Psoas muscle (tissue), 7 donors: ENCODE measurements at regions not wholly inside any gene's neighbourhood (a gene's known extent, or its start where the extent isn't known, plus 50 kb on each side); places are given as distances from the start of the nearest gene placed in this dataset.

Source experiments
- ATAC-seq, 4 donors: fragments of 200-7000 bp; cut with Tn5 transposase; one replicate each; pipeline ENCODE4 v1.9.1; 2020; ENCODE audit warnings: moderate library complexity in 3 of 4, mild to moderate bottlenecking in 2 of 4
- DNase-seq, 2 donors: peaks; one replicate each; pipeline ENCODE4 v3.0.0-alpha.2; 2020
- H3K27ac ChIP-seq: fragments of 200-600 bp; one replicate; pipeline ENCODE4 v1.8.0; 2022
- H3K27me3 ChIP-seq, 3 donors: fragments of 200-600 bp in 1 of 3; one replicate each; pipeline versions ENCODE4 v1.6.1 to v1.8.0; 2013 to 2022; ENCODE audit warnings: low read length in 2 of 3, mild to moderate bottlenecking in 2 of 3, moderate library complexity in 1 of 3; ENCODE audit not compliant: insufficient read depth in 3 of 3
- H3K36me3 ChIP-seq, 2 donors: fragments of 200-600 bp in 1 of 2; one replicate each; pipeline versions ENCODE4 v1.6.1 to v1.8.0; 2013 to 2022; ENCODE audit warnings: low read depth in 1 of 2, mild to moderate bottlenecking in 1 of 2, moderate library complexity in 1 of 2; ENCODE audit not compliant: insufficient read depth in 1 of 2
- H3K4me1 ChIP-seq: fragments of 200-600 bp; one replicate; pipeline ENCODE4 v1.8.0; 2022
- H3K4me3 ChIP-seq: fragments of 200-600 bp; one replicate; pipeline ENCODE4 v1.8.0; 2022; ENCODE audit warnings: mild to moderate bottlenecking
- H3K9me3 ChIP-seq: fragments of 200-600 bp; one replicate; pipeline ENCODE4 v1.8.0; 2022
- CTCF ChIP-seq: fragments of 200-600 bp; IDR thresholded peaks from one replicate; pipeline ENCODE4 v1.8.0; 2022; ENCODE audit warnings: antibody characterized with exemption
- WGBS, 3 donors: extraction: QIAGEN DNeasy Blood & Tissue Kit; methylation state at CpG; one replicate each; pipeline versions ENCODE4 v1.1.6 to v1.1.7; 2013; 5-methylcytosine and 5-hydroxymethylcytosine counted together
- intact Hi-C, 2 donors: fragments of 100-400 bp; cut with DNase I; formaldehyde crosslinking; loops; one replicate each; pipeline versions ENCODE4 v1.11.0 to v1.14.2; 2022
- donor health status: healthy with polysubstance abuse.
- donor health status: DM: no; HTN: no; CAD: no; lungs with moderate emphysema.
- donor health status: Bipolar disorder and iron deficiency.
- donor health status: healthy.
- donor health status: DM: yes; HTN: yes; CAD: no.
- donor health status: DM: no; HTN: no; CAD: no.
- donor health status: DM: yes; HTN: yes; CAD: no.

DNA sequence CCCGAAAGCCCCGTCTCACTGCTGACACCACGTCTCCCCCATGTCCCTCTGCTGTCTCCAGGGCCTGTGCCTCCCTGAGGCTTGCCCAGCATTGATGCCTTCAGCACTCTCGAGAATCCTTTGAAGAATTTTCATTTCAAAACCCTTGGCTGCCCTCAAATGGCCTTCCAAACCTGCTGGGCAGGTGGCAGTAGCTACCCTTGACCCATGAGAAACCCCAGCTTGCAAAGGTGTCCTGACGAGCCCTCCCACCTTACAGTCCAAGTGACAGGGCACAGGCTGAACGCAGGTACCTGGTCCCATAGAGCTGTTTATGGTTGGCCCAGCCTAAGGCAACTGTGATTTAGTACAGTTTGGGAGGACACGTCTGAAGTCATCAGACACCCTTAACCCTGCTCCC lies 97.2 kb upstream of the SPIN1 start:
- H3K27ac ChIP-seq = no peak overlapping the region
- intact Hi-C loops = no loop called here
- ATAC-seq = no peak
- TF ChIP-seq CTCF = no peak
- H3K9me3 ChIP-seq = no peaks in the 10 kb centered on the region
- DNase-seq = no peak
- no peaks in the 10 kb centered on the region for H3K4me1 ChIP-seq
- H3K4me3 ChIP-seq = no peak overlapping the region
- 83 to 92% (median 87%) methylated on average over 7 of the region's 7 CpGs for WGBS, 3 donors
- H3K36me3 ChIP-seq = no peaks in the 10 kb centered on the region
- H3K27me3 ChIP-seq = no peaks in the 10 kb centered on the region

DNA sequence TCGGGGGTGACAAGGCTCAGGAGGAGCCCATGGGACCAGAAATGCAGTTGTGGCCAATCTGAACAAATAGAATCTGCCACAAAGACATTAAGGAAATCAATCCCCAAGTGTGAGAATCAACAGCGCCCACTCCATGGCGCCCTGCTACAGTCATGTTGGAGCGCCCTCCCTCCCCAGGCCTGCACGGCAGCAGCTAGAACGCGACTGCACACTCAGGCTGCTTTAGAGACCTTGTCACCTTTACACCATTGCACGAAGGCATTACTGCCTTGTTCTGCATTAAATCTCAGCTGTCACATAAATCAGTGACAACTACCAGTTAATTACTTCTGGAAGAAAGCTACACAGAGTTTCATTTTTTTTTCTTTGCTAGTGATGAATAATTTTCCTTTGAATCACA lies 98.7 kb upstream of the SPIN1 start:
- ATAC-seq (no peak), DNase-seq (no peak)
- intact Hi-C loops = no loop called here
- Histone ChIP-seq H3K27me3 (no peaks in the 10 kb centered on the region), H3K27ac (no peak overlapping the region), H3K4me3 (no peak overlapping the region), H3K36me3 (no peaks in the 10 kb centered on the region), H3K4me1 (no peaks in the 10 kb centered on the region), H3K9me3 (no peaks in the 10 kb centered on the region)
- 76 to 80% (median 80%) methylated on average over 8 of the region's 8 CpGs for WGBS, 3 donors
- TF ChIP-seq CTCF = no peak

DNA sequence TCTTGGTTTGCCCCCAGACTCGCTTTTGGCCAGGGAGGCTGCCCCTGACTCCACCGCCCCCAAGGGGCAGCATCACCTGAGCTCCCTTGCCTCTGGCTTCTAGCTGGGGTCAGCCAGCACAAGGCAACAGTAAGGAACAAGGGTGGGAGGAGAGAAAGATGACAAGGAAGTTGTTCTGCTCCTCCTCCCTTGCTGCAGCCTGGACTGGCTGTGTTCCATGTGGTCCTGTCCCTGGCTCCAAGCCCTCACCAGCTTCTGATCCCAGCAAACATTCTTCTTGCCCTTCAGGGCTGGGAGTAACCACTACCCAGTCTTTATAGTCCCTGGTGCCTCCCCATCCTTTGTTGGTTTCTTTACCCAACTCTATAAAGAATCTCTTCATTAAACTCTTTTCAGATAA lies 100.3 kb upstream of the SPIN1 start:
- TF ChIP-seq CTCF = no peak
- no peak for DNase-seq
- Histone ChIP-seq H3K36me3 (no peaks in the 10 kb centered on the region), H3K27ac (no peak overlapping the region), H3K4me1 (no peaks in the 10 kb centered on the region), H3K27me3 (no peaks in the 10 kb centered on the region), H3K9me3 (no peaks in the 10 kb centered on the region), H3K4me3 (no peak overlapping the region)
- 62 to 67% (median 62%) methylated on average over 2 of the region's 2 CpGs for WGBS, 3 donors
- ATAC-seq = no peak
- intact Hi-C loops = no loop called here

DNA sequence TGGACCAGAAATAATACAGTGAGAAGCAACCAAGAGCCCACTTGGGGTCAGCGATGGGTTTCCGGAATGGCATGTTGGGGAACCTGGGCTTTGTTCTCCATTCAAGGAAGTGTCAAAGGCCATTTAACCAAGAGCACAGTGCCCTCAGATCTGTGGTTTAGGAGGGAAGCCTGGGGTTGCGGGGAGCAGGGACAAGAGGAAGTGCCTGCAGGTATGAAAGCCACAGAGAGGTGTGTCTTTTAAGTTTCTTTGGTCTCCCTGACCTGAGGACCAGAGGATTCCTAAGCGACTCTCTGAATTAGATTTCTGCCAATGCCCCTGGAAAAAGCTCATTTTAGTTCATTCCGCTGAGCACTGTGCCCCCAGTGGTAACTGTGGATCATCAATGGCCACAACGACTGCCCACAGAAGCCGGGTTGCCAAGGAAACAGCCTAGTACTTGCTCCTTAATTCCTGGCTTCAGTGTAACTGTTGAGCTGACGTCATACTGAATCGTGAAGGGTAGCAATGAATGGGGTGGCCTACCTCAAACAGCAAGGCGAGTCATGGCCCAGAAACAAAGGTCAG lies 107.3 kb upstream of the SPIN1 start:
- no peaks in the 10 kb centered on the region for H3K27me3 ChIP-seq
- H3K36me3 ChIP-seq = no peaks in the 10 kb centered on the region
- ATAC-seq = no peak
- no peak overlapping the region for H3K27ac ChIP-seq
- no peaks in the 10 kb centered on the region for H3K4me1 ChIP-seq
- no peak overlapping the region for H3K4me3 ChIP-seq
- 58 to 63% (median 59%) methylated on average over 10 of the region's 10 CpGs for WGBS, 3 donors
- intact Hi-C loops = no loop called here
- DNase-seq = no peak
- no peak for TF ChIP-seq CTCF
- no peaks in the 10 kb centered on the region for H3K9me3 ChIP-seq

DNA sequence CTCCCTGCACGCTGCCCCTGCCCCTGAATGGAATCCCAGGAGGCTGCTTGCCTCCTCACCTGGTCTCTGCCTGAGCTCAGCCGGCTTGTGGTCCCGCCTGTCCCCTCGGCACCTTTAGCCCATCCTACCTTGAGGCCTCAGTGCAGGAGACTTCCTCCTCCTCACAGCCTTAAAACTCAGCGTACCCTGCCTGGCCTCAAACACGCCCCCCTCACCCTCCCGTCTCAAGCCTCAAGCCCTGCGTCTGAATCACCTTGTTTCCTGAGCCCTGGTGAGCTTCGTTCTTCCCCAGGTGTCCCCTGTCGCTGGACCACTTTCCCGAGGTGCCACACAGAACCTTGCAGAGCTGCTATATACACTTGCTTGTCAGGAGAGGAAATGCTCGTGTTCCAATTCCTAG lies 110.2 kb upstream of the SPIN1 start:
- WGBS, 3 donors = 82 to 85% (median 84%) methylated on average over 12 of the region's 12 CpGs
- Histone ChIP-seq H3K9me3 (no peaks in the 10 kb centered on the region), H3K27me3 (no peaks in the 10 kb centered on the region), H3K4me1 (no peaks in the 10 kb centered on the region), H3K4me3 (no peak overlapping the region), H3K27ac (no peak overlapping the region), H3K36me3 (no peaks in the 10 kb centered on the region)
- no peak for DNase-seq
- TF ChIP-seq CTCF = no peak
- intact Hi-C loops = no loop called here
- ATAC-seq = no peak
